ENCODE measurements at regions not wholly inside any gene's neighbourhood (a gene's known extent, or its start where the extent isn't known, plus 50 kb on each side); places are given as distances from the start of the nearest gene placed in this dataset.
"Not testable (repeated sequence)": the region's sequence is repeated elsewhere in the genome, so short reads cannot be mapped to it uniquely, and the experiment has no call there.

- TF ChIP-seq, protein P1, sequence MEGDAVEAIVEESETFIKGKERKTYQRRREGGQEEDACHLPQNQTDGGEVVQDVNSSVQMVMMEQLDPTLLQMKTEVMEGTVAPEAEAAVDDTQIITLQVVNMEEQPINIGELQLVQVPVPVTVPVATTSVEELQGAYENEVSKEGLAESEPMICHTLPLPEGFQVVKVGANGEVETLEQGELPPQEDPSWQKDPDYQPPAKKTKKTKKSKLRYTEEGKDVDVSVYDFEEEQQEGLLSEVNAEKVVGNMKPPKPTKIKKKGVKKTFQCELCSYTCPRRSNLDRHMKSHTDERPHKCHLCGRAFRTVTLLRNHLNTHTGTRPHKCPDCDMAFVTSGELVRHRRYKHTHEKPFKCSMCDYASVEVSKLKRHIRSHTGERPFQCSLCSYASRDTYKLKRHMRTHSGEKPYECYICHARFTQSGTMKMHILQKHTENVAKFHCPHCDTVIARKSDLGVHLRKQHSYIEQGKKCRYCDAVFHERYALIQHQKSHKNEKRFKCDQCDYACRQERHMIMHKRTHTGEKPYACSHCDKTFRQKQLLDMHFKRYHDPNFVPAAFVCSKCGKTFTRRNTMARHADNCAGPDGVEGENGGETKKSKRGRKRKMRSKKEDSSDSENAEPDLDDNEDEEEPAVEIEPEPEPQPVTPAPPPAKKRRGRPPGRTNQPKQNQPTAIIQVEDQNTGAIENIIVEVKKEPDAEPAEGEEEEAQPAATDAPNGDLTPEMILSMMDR (IDR thresholded peaks at IDR 0.05), result not testable (repeated sequence)
- not testable (repeated sequence) for TF ChIP-seq EZH2 (IDR thresholded peaks at IDR 0.05; ENCODE audit: borderline replicate concordance, insufficient read depth, low read depth, low read length, poor library complexity, severe bottlenecking)
These were observed 76.2 kb upstream of the SRSF6 start for GRCh38 chr20:43381533-43381932.

Data from B cell (primary cell).